ENCODE measurements at regions not wholly inside any gene's neighbourhood (a gene's known extent, or its start where the extent isn't known, plus 50 kb on each side); places are given as distances from the start of the nearest gene placed in this dataset.

DNA sequence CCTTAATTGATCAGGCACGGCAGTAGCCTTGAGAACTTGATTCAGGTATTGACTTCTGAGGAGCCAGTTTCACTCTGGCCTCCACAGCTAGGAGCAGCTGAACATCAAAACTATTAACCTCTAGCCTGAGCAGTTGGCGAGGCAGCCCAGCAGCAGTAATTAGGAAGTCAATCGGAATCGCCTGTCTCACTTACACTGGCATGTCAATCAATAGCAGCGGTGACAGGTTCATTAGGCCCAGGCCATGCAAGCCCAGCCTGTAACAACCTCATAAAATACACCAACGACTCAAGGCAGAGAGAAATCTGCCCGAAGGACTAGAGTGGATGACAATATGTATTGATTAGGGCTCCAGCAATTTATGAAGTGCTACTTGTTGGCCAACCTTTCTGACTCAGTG, 255.4 kb upstream of the SKOR2 start:
- 58% methylated on average over 7 of the region's 7 CpGs for WGBS (ENCODE audit: insufficient coverage, low coverage, low lambda C conversion rate, missing lambda C conversion rate)
- no peak overlapping the region for H3K4me3 ChIP-seq
- H3K27me3 ChIP-seq, result no peaks in the 10 kb centered on the region
- intact Hi-C loops (cut with DNase I), result no loop called here
- DNase-seq, result no peak
- ATAC-seq, result no peak
- no peaks in the 10 kb centered on the region for H3K36me3 ChIP-seq
- no peak overlapping the region for H3K27ac ChIP-seq
- no peak for TF ChIP-seq POLR2A (IDR thresholded peaks at IDR 0.05)
- TF ChIP-seq, protein P1, sequence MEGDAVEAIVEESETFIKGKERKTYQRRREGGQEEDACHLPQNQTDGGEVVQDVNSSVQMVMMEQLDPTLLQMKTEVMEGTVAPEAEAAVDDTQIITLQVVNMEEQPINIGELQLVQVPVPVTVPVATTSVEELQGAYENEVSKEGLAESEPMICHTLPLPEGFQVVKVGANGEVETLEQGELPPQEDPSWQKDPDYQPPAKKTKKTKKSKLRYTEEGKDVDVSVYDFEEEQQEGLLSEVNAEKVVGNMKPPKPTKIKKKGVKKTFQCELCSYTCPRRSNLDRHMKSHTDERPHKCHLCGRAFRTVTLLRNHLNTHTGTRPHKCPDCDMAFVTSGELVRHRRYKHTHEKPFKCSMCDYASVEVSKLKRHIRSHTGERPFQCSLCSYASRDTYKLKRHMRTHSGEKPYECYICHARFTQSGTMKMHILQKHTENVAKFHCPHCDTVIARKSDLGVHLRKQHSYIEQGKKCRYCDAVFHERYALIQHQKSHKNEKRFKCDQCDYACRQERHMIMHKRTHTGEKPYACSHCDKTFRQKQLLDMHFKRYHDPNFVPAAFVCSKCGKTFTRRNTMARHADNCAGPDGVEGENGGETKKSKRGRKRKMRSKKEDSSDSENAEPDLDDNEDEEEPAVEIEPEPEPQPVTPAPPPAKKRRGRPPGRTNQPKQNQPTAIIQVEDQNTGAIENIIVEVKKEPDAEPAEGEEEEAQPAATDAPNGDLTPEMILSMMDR (IDR thresholded peaks at IDR 0.05), result no peak
- H3K4me1 ChIP-seq, result no peaks in the 10 kb centered on the region
- no peaks in the 10 kb centered on the region for H3K9me3 ChIP-seq

DNA sequence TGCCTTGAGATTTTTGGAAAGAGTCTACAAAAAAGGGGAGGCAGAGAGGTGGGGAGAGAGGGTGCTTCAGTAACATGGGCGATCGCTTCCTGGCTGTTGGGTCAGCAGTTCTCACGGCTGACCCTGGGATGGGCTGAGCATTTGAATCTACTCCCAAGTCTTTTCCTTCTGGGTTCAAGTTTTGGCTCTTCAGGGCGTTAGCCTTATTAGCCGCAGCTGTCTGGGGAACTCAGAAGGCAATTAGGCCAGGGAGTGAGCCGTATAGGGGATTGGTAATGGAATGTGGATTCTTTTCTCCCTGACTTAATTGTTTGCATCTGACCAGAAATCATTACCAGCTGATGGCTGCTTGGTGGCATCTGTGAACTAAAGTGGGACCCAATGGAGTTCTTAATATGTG, 250.5 kb upstream of the SKOR2 start:
- no peak for ATAC-seq
- intact Hi-C loops (cut with DNase I), result no loop called here

DNA sequence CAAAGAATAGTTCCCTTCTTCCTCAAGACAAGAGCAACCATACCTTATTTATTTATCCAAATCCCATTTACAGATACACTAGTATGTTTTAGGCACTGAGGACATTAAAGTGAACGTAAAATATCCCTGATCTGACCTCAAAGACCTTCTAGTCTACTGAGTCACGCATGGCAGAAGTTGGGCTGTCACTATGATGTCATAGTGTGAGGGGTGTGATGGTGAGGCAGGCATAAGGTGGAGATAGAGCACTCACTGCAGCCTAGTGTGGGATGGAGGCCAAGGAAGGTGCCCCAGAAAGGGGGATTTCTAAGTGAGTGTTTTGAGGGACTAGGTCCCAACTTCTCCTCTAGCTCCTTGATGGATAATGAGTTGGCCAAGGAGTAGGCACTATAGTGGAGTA, 249.5 kb upstream of the SKOR2 start:
- Histone ChIP-seq H3K27me3 (no peaks in the 10 kb centered on the region), H3K27ac (no peak overlapping the region), H3K36me3 (no peaks in the 10 kb centered on the region), H3K9me3 (no peaks in the 10 kb centered on the region), H3K4me3 (no peak overlapping the region), H3K4me1 (no peaks in the 10 kb centered on the region)
- DNase-seq, result no peak
- intact Hi-C loops (cut with DNase I), result no loop called here
- no peak for TF ChIP-seq POLR2A (IDR thresholded peaks at IDR 0.05)
- 33% methylated on average over 2 of the region's 2 CpGs for WGBS (ENCODE audit: insufficient coverage, low coverage, low lambda C conversion rate, missing lambda C conversion rate)
- ATAC-seq, result no peak

More for the DNA sequence above, 250.5 kb upstream of the SKOR2 start:
- H3K9me3 ChIP-seq, result no peaks in the 10 kb centered on the region
- no peaks in the 10 kb centered on the region for H3K36me3 ChIP-seq
- no peak overlapping the region for H3K27ac ChIP-seq
- WGBS (ENCODE audit: insufficient coverage, low coverage, low lambda C conversion rate, missing lambda C conversion rate), result 60% methylated on average over 5 of the region's 6 CpGs
- H3K27me3 ChIP-seq, result no peaks in the 10 kb centered on the region
- no peak for TF ChIP-seq POLR2A (IDR thresholded peaks at IDR 0.05)
- TF ChIP-seq, protein P1 (IDR thresholded peaks at IDR 0.05), result no peak
- no peak overlapping the region for H3K4me3 ChIP-seq
- DNase-seq, result no peak
- no peaks in the 10 kb centered on the region for H3K4me1 ChIP-seq

DNA sequence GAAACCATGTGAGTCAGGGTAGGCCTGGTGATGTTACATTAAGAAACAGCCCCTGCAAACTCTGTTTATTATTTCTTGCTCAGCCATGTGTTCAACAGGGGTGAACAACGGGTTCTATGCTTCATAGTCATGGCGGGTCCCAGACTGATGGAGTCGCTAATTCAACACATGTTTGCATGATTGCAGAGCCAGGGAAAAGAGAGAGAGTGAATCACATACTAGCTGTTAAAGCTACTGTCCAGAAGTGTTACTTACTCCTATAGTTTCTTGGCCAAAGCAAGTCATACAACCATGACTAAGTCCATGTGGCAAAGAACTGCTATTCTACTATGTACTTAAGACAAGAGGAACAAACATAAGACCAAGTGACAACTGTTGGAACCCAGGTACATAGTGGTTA, 241.2 kb upstream of the SKOR2 start:
- no peaks in the 10 kb centered on the region for H3K27me3 ChIP-seq
- ATAC-seq (no peak), DNase-seq (no peak)
- TF ChIP-seq POLR2A (IDR thresholded peaks at IDR 0.05), result no peak
- TF ChIP-seq, protein P1 (IDR thresholded peaks at IDR 0.05), result no peak
- 68% methylated on average over 3 of the region's 3 CpGs for WGBS (ENCODE audit: insufficient coverage, low coverage, low lambda C conversion rate, missing lambda C conversion rate)
- no peaks in the 10 kb centered on the region for H3K4me1 ChIP-seq
- H3K27ac ChIP-seq, result no peak overlapping the region
- no peaks in the 10 kb centered on the region for H3K9me3 ChIP-seq
- H3K4me3 ChIP-seq, result no peak overlapping the region
- intact Hi-C loops (cut with DNase I), result no loop called here
- no peaks in the 10 kb centered on the region for H3K36me3 ChIP-seq

DNA sequence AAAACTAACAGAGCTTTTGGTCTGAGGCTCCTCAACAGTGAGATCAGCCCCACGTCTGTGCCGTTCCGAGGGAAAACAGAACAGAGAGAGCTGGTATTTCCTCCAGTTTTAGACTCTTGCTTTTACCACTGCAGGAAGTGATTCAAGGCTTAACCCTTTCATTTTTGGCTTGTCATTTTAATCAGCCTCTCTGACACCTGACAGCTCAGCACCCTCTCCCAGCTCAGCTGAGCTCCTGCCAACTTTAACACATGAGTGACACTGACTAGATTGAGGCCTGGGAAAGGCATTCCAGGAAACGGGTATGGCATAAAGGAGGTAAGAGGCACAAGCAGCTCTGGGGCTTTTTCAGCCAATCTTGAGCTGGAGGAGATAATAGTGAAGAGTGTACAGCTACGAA, 239.4 kb upstream of the SKOR2 start:
- Histone ChIP-seq H3K4me1 (no peaks in the 10 kb centered on the region), H3K9me3 (no peaks in the 10 kb centered on the region), H3K27me3 (no peaks in the 10 kb centered on the region), H3K27ac (no peak overlapping the region), H3K36me3 (no peaks in the 10 kb centered on the region), H3K4me3 (no peak overlapping the region)
- WGBS (ENCODE audit: insufficient coverage, low coverage, low lambda C conversion rate, missing lambda C conversion rate), result 42% methylated on average over 5 of the region's 5 CpGs
- no peak for DNase-seq
- intact Hi-C loops (cut with DNase I), result no loop called here
- ATAC-seq, result no peak
- TF ChIP-seq POLR2A (IDR thresholded peaks at IDR 0.05), result no peak
- TF ChIP-seq, protein P1 (IDR thresholded peaks at IDR 0.05), result no peak

Measured in right lobe of liver (tissue), 6 donors.